Stimulated activated naive CD8-positive, alpha-beta T cell treated with anti-CD3 and anti-CD28 coated beads, Interleukin-15, Interleukin-2, amounts not matched to agents 100 U/mL and 50 U/mL, for 24 hours (primary cell): ENCODE measurements at regions not wholly inside any gene's neighbourhood (a gene's known extent, or its start where the extent isn't known, plus 50 kb on each side); places are given as distances from the start of the nearest gene placed in this dataset.

Experiments
- ATAC-seq: fragments of 150-1000 bp; cut with Tn5 transposase; one replicate; pipeline ENCODE4 v1.10.0; 2021
- DNase-seq: peaks from one replicate; pipeline ENCODE4 v3.0.0; 2021

- ATAC-seq (no peak), DNase-seq (no peak)
Measured at GRCh38 chr12:115639648-115640012, 637.9 kb downstream of the MED13L start.

GRCh38 chr12:115638733-115639647, 638.5 kb downstream of the MED13L start:
- ATAC-seq: no peak
- no peak for DNase-seq

- DNase-seq: no peak
- ATAC-seq: no peak
Measured at GRCh38 chr12:115636546-115636945, 640.9 kb downstream of the MED13L start.

- DNase-seq: no peak
Measured at GRCh38 chr12:115632308-115632707, 645.2 kb downstream of the MED13L start.

GRCh38 chr12:115630136-115630535, 647.4 kb downstream of the MED13L start:
- no peak for ATAC-seq
- DNase-seq: no peak

More at GRCh38 chr12:115632308-115632707, 645.2 kb downstream of the MED13L start:
- no peak for ATAC-seq

GRCh38 chr12:115626210-115626609, 651.3 kb downstream of the MED13L start:
- DNase-seq: no peak

GRCh38 chr12:115623764-115624334, 653.6 kb downstream of the MED13L start:
- no peak for DNase-seq

More at GRCh38 chr12:115626210-115626609, 651.3 kb downstream of the MED13L start:
- no peak for ATAC-seq

GRCh38 chr12:115623275-115623674, 654.2 kb downstream of the MED13L start:
- ATAC-seq: no peak
- DNase-seq: no peak

More at GRCh38 chr12:115623764-115624334, 653.6 kb downstream of the MED13L start:
- ATAC-seq: no peak

GRCh38 chr12:115620816-115621215, 656.7 kb downstream of the MED13L start:
- ATAC-seq: no peak
- DNase-seq: no peak

GRCh38 chr12:115619889-115620288, 657.6 kb downstream of the MED13L start:
- ATAC-seq (no peak), DNase-seq (no peak)

- ATAC-seq (no peak), DNase-seq (no peak)
Measured at GRCh38 chr12:115619061-115619460, 658.4 kb downstream of the MED13L start.

GRCh38 chr12:115618105-115618504, 659.4 kb downstream of the MED13L start:
- DNase-seq (no peak), ATAC-seq (no peak)

GRCh38 chr12:115617391-115617790, 660.1 kb downstream of the MED13L start:
- no peak for DNase-seq
- ATAC-seq: no peak

- ATAC-seq: no peak
- DNase-seq: no peak
Measured at GRCh38 chr12:115611477-115611876, 666.0 kb downstream of the MED13L start.

GRCh38 chr12:115609347-115609746, 668.1 kb downstream of the MED13L start:
- DNase-seq: no peak
- no peak for ATAC-seq

- ATAC-seq: no peak
Measured at GRCh38 chr12:115606040-115606439, 671.5 kb downstream of the MED13L start.

GRCh38 chr12:115598871-115599811, 678.4 kb downstream of the MED13L start:
- no peak for ATAC-seq
- DNase-seq: no peak

More at GRCh38 chr12:115606040-115606439, 671.5 kb downstream of the MED13L start:
- DNase-seq: no peak

- no peak for ATAC-seq
- DNase-seq: no peak
Measured at GRCh38 chr12:115597157-115597712, 680.3 kb downstream of the MED13L start.

- ATAC-seq (no peak), DNase-seq (no peak)
Measured at GRCh38 chr12:115588131-115588530, 689.4 kb downstream of the MED13L start.

- DNase-seq: no peak
- no peak for ATAC-seq
Measured at GRCh38 chr12:115584156-115584555, 693.3 kb downstream of the MED13L start.

GRCh38 chr12:115583591-115583990, 693.9 kb downstream of the MED13L start:
- DNase-seq: no peak
- ATAC-seq: no peak

GRCh38 chr12:115577401-115577800, 700.1 kb downstream of the MED13L start:
- DNase-seq (no peak), ATAC-seq (peak; percentile 32)
